GM12878 (cell line): ENCODE measurements at regions not wholly inside any gene's neighbourhood (a gene's known extent, or its start where the extent isn't known, plus 50 kb on each side); places are given as distances from the start of the nearest gene placed in this dataset.

Source experiments
- BHLHE40 ChIP-seq, 2 experiments: fragments of 450-650 bp in 1 of 2; IDR thresholded peaks; 2 replicates each; pipeline ENCODE4 v1.6.1; 2011 to 2017; ENCODE audit warnings: low read depth in 2 of 2, borderline replicate concordance in 1 of 2, improper control_type of control experiment in 1 of 2, low read length in 1 of 2, mild to moderate bottlenecking in 1 of 2
- ETV6 ChIP-seq, 2 experiments: fragments of 450-650 bp in 1 of 2; IDR thresholded peaks in 1 of 2; conservative IDR thresholded peaks in 1 of 2; 2 replicates each; pipeline ENCODE4 v1.6.1; 2014; ENCODE audit warnings: antibody characterized with exemption in 1 of 2, borderline replicate concordance in 1 of 2, low read depth in 1 of 2, mild to moderate bottlenecking in 1 of 2, moderate library complexity in 1 of 2
- MXI1 ChIP-seq: fragments of 150-350 bp; IDR thresholded peaks from 2 replicates; pipeline ENCODE4 v1.6.1; 2011; ENCODE audit warnings: low read depth, mild to moderate bottlenecking, inconsistent platforms, low read length, improper control_type of control experiment
- NRF1 ChIP-seq: conservative IDR thresholded peaks from 2 replicates; pipeline ENCODE4 v1.6.1; 2011; ENCODE audit warnings: mild to moderate bottlenecking, low read depth, low read length, improper control_type of control experiment
- PAX5 ChIP-seq: IDR thresholded peaks from 2 replicates; pipeline ENCODE4 v1.6.1; 2011; ENCODE audit warnings: low read depth, low read length, borderline replicate concordance
- POLR2A ChIP-seq: IDR thresholded peaks from 2 replicates; pipeline ENCODE4 v1.6.1; 2011; ENCODE audit warnings: low read depth, mild to moderate bottlenecking, low read length
- YY1 ChIP-seq: IDR thresholded peaks from 2 replicates; pipeline ENCODE4 v1.6.1; 2011; ENCODE audit warnings: low read depth, mild to moderate bottlenecking, low read length
- ZNF207 ChIP-seq: fragments of 450-650 bp; IDR thresholded peaks from 2 replicates; pipeline ENCODE4 v1.6.1; 2014; ENCODE audit warnings: antibody characterized with exemption, mild to moderate bottlenecking, borderline replicate concordance
- TF ChIP-seq, protein P1 (sequence below), 3 experiments: IDR thresholded peaks in 2 of 3; conservative IDR thresholded peaks in 1 of 3; 2 replicates each; pipeline ENCODE4 v1.5.1; 2011; ENCODE audit warnings: low read depth in 3 of 3, low read length in 3 of 3, mild to moderate bottlenecking in 3 of 3, control low read depth in 2 of 3, moderate library complexity in 2 of 3, inconsistent platforms in 1 of 3, mixed read lengths in 1 of 3; ENCODE audit not compliant: control insufficient read depth in 2 of 3, insufficient read depth in 1 of 3; ENCODE audit errors: extremely low read depth in 1 of 3

DNA sequence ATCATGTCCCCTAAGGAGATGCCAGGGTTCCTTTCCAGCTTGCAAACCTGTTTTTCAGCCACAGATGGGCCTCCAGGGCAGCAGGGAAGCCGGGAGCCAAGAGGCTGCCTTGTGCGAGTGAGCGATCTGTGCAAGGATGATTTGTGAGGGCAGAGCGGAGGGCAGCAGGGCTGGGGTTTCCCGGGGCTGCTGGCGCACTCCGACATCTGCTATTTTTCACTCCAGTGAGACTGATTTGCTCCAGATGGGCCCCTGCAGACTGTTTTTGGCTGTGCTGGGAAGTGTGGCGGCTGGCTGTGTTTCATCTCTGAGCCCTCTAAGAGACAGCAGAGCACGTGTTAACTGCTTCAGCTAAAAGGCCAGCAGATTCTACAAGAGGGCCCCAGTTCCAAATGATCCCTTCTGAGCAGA lies 466.2 kb downstream of the TYW1 start:
- TF ChIP-seq BHLHE40 (IDR thresholded peaks at IDR 0.05; ENCODE audit: borderline replicate concordance in 1 of 2, low read depth in 2 of 2, low read length in 1 of 2) = no peak
- no peak for TF ChIP-seq MXI1
- TF ChIP-seq, protein P1, sequence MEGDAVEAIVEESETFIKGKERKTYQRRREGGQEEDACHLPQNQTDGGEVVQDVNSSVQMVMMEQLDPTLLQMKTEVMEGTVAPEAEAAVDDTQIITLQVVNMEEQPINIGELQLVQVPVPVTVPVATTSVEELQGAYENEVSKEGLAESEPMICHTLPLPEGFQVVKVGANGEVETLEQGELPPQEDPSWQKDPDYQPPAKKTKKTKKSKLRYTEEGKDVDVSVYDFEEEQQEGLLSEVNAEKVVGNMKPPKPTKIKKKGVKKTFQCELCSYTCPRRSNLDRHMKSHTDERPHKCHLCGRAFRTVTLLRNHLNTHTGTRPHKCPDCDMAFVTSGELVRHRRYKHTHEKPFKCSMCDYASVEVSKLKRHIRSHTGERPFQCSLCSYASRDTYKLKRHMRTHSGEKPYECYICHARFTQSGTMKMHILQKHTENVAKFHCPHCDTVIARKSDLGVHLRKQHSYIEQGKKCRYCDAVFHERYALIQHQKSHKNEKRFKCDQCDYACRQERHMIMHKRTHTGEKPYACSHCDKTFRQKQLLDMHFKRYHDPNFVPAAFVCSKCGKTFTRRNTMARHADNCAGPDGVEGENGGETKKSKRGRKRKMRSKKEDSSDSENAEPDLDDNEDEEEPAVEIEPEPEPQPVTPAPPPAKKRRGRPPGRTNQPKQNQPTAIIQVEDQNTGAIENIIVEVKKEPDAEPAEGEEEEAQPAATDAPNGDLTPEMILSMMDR (IDR thresholded peaks at IDR 0.05 in 2 of 3, conservative IDR thresholded peaks at IDR 0.05 in 1 of 3; ENCODE audit: control insufficient read depth in 2 of 3, extremely low read depth in 1 of 3, insufficient read depth in 1 of 3, low read depth in 3 of 3, low read length in 3 of 3) = no peak
- no peak for TF ChIP-seq NRF1
- no peak for TF ChIP-seq POLR2A
- no peak for TF ChIP-seq YY1
- TF ChIP-seq ZNF207 = no peak
- TF ChIP-seq ETV6 (conservative IDR thresholded peaks at IDR 0.05 in 1 of 2, IDR thresholded peaks at IDR 0.05 in 1 of 2; ENCODE audit: borderline replicate concordance in 1 of 2, low read depth in 1 of 2) = no peak
- no peak for TF ChIP-seq PAX5
